Activated naive CD4-positive, alpha-beta T cell treated with Interleukin-2 at 50 U/mL for 16 hours (primary cell): ENCODE measurements at regions not wholly inside any gene's neighbourhood (a gene's known extent, or its start where the extent isn't known, plus 50 kb on each side); places are given as distances from the start of the nearest gene placed in this dataset.
"Not testable (repeated sequence)": the region's sequence is repeated elsewhere in the genome, so short reads cannot be mapped to it uniquely, and the experiment has no call there.

ENCODE experiments used
- DNase-seq: peaks from one replicate; pipeline ENCODE4 v3.0.0-alpha.2; 2020

DNA sequence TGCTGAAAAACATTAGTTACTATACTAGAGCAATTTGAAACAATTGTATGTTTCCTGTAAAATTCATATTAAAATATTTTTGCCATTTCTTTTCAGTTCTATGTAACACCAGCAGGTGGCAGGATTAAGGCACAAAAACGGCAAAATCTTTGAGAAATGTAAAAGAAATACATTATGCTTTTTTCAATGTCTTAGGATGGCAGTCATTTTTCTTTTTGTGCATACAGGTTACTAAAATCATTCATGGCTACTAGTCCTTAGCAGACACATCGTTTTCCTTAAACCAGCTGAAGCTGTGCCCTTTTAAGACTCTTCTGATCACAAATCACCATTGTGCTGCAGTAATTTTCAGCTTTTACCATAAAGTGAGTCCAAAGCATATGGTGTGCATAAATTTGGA is 800.7 kb upstream of the SLITRK5 start:
- DNase-seq: no peak

DNA sequence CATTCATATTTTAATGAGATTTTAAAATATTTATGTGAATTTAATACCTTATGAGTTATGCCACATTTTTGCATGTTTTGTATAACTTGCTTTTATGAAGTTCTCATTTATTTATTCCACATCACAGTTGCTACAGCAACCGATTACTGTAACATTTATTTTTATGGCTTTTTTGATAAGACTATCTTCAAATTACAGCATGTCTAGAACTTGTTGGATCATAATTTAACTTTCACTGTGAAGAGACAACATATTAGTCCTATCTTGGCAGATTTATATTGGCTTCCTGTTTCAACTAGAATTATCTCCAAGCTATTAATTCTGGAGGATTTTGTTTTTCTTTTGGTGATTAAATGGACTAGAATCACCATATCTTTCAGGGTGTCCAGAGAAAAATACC is 793.7 kb upstream of the SLITRK5 start:
- no peak for DNase-seq

DNA sequence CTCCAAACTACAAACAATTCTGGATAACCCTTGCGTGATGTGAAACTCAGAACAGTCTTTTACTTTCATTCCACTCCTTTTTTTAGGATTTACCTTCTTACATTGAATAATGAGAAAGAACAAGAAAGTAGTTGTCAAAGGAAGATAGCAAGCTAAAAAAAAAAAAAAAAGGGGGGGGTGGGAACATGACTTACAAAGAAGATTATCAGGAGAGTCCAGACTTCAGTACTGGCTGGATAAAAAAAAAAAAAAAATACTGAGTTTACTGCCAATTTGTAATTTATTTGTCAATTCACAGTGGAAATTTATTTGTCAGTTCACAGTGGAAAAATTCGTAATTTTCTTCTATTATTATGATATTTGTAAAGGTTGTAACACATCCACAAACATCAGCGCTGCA is 792.4 kb upstream of the SLITRK5 start:
- no peak for DNase-seq

DNA sequence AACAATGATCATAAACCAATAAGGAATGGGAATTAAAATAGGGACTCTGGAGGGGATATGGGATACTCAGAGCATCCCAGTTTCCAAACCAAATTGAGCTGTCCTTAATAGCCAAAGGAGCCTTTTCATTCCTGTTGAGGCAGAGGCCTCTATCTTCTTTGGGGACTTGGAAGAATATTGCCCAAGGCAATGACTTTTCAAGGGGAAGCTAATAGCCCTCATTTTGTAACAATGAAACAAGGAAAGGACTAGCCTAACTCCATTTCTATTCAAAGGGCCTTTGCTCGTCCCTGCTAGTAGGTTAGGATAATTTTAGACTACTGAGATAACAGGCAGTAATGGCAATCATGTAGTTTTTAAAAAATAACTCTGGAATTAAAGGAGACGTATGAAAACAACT is 789.8 kb upstream of the SLITRK5 start:
- DNase-seq: no peak

- DNase-seq: no peak
Observed at GRCh38 chr13:86882107-86882506, 789.1 kb upstream of the SLITRK5 start.

DNA sequence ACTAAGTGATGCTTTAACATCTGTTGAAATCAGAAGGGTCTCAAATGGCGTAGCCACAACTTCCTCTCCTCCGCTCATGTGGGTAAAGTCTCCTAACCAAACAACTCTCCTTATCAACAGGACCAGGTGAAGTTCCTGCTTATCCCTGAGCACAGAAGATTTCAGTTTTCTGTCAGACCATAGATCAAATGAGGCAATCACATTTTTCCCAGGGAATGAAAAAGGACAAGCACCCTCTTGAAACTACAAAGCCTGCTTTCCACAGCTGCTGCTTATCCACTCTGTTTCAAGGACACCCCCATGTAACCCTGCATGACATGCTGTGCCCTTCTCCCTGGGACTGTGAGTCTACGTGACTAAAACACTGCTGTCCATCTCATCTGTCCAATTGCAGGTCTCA is 788.3 kb upstream of the SLITRK5 start:
- no peak for DNase-seq

DNA sequence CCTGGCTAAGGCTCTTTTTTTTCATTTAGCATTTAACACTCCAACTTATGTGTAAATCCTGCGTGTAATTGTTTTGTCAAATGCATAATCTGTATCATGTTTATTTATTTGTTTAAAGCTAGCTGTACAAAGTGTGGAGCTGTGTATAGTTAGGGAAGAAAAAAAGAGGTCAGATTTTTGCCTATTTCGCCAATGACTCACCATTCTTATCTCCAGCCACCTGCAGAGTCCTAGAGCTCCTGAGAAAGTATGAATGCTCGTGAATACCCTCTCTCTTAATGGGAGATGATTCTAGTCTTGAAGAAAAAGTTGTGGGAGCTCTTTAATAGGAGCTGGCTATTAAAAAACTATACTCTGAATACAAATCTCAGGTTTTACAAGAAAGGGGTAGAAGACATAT is 778.8 kb upstream of the SLITRK5 start:
- no peak for DNase-seq

DNA sequence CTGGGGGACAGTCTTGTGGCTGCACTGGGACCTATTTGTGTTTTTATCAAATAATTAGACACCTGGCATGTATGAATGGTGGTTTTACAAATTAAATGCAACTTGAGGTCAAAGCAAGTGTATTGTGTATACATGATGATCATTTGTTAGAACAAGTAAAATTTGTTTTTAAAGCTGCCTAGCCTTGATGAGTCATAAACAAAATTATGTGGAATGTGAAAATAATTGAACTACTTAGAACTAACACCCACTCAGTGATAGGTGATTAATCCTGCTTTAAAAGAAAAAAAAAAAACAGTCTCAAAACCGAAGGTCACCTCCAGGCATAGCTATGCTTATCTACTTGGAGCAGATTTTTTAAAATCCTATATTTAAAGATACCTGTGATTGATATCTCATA is 770.3 kb upstream of the SLITRK5 start:
- DNase-seq: no peak

- DNase-seq: no peak
Observed at GRCh38 chr13:86906127-86906874, 764.9 kb upstream of the SLITRK5 start.

DNA sequence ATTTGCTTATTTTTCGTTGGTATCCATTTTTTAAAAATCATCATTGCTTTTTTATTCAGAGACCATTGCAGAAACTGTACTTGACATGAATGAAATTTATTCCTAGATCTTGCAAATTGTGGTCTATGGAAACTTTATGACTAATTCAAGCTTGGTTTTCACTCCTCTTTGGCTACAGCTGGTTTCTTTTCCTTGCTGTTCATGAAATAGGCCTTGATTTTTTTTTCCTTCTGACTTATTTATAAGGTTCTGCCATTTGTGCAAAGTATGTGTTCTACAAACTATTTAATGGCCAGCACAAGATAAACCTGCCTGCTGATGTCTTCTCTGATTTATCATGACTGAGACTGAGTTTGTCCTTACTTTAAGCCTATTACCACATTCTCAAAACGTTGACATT is 764.0 kb upstream of the SLITRK5 start:
- no peak for DNase-seq

DNA sequence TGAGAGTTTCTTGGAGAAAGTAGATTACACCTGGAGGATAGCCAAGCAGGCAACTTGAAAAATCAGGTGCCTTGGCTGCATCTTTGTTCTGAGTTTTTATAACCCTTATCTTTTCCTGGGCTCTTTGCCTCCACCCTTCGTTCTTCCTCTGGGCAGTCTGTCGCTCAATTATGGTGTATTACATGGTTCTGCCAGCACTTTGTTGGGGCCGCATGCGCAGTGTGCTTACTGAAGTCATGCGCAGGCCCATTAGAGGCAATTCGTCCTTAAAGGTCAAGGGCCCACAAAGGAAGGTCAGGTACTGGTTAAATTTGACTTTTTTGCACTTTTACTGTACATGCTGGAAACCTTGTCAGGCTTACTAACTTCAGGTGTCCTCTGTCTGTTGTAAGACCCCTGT is 761.9 kb upstream of the SLITRK5 start:
- no peak for DNase-seq

GRCh38 chr13:86914757-86915156 is 756.4 kb upstream of the SLITRK5 start:
- DNase-seq: no peak

DNA sequence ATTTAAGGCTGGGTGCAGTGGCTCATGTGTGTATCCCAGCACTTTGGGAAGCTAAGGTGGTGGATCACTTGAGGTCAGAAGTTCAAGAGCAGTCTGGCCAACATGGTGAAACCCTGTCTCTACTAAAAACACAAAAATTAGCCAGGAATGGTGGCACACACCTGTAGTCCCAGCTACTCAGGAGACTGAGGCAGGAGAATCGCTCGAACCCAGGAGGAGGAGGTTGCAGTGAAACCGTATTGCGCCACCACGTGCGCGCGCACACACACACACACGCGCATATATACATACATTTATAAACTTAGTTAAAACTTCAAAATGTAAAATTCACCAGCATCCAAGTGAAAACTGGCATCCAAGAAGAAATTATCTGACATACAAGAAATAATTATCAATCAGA is 753.7 kb upstream of the SLITRK5 start:
- not testable (repeated sequence) for DNase-seq

DNA sequence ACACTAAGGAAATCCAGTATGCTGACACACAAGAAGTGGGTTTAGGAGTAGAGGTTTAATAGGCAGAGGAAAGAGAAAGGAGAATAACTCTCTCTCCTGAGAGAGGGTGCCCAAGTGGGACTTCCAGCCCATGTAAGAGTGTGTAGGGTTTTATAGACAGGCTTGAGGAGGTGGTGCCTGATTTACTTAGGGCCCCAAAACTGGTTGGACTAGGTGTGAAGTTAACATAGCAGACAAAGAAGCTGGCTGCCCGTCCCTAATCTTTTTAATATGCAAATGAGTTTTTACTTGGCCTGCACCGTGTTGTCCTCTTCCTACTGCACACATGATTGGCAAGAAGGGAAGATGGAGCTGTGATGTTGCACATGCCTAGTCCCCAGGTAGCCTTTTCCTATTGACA is 752.5 kb upstream of the SLITRK5 start:
- no peak for DNase-seq

DNA sequence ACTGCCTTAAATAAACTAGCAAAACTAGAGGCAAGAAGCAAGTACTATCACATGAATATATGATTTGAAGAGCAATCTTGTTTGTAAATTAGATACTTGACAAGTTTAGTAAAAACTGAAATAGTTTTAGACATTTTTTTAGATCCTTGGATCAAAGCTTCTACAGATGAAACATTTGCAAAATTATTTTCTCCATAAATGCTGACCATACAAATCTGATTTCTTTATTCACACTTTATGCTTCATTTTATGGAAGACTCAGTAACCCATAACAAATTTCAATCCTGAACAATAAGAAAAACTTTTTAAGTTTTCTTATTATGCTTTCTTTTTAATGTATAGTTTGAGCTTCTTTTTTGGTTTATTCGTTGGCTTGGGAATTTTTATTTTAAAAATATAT is 750.2 kb upstream of the SLITRK5 start:
- DNase-seq: no peak

GRCh38 chr13:86922936-86923335 is 748.2 kb upstream of the SLITRK5 start:
- no peak for DNase-seq

DNA sequence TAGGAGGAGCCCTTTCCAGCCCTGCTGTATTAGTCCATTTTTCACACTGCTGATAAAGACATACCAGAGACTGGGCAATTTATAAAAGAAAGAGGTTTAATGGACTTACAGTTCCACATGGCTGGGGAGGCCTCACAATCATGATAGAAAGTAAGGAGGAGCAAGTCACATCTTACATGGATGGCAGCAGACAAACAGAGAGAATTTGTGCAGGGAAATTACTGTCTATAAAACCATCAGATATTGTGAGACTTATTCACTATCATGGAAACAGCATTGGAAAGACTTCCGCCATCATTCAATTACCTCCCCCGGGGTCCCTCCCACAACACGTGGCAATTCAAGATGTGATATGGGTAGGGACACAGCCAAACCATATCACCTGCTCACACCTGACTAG is 744.3 kb upstream of the SLITRK5 start:
- DNase-seq: not testable (repeated sequence)

DNA sequence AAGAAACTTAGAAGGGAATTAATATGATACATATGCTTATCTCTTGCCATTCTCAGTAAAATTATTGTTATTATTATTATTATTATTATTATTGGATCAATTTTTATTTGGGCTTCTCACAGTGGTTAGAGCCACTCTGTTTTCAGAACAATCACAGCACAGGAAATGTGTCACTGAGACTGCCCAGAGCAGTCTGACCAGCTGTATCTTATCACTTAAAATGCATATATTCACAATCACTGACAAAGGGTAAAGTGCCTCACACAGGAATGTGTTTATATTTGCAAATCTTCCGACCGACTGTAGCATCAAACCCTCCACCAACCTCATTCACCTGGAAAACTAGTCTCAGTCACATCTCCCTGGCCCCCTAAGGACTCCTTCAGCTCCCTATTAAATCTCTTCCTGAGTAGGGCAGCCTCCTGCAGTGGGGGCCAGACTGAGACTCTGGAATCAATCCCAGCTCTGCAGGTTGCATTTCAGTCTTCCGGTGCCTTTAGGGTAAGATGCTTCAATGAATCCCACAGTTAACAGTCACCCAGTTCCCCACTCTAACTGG is 738.3 kb upstream of the SLITRK5 start:
- DNase-seq: no peak

GRCh38 chr13:86933676-86934075 is 737.5 kb upstream of the SLITRK5 start:
- DNase-seq: no peak

DNA sequence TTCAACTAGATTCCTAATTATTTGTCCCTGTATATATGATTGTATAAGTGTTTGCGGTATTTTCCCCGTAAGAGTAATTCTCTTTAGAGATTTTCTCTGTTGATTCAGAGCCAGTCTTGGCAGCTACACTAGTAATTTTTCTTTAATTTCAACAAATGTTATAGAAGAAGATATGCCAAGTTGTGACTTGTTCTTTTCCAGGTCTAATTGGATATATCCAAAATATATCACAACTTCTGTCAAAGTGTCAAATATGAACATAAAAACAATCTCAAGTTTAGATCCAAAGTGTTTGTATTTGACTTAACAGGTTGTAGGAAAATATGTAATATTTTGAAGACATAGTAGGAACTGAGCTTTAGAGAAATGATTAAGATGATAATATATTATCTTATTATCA is 733.9 kb upstream of the SLITRK5 start:
- no peak for DNase-seq

GRCh38 chr13:86945584-86945983 is 725.6 kb upstream of the SLITRK5 start:
- DNase-seq: no peak

- DNase-seq: no peak
Observed at GRCh38 chr13:86946734-86947133, 724.4 kb upstream of the SLITRK5 start.

DNA sequence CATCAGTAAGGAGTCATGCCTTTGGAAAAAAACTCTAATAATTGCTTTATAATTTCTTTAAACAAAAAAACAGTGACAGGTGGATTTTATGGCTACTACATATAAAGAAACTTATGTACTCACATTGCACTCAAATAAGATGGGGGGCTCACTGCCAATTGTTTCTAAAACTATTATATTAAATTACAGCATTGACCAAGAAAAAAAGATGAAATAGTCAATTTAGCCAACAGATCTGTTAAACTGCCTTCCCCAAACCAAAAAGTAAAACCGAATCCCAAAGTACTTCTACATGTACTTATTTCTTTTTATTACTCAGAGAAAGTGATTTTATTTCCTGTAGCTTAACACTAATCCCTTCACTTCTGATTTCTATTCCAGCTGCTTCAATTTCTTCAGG is 716.8 kb upstream of the SLITRK5 start:
- no peak for DNase-seq

DNA sequence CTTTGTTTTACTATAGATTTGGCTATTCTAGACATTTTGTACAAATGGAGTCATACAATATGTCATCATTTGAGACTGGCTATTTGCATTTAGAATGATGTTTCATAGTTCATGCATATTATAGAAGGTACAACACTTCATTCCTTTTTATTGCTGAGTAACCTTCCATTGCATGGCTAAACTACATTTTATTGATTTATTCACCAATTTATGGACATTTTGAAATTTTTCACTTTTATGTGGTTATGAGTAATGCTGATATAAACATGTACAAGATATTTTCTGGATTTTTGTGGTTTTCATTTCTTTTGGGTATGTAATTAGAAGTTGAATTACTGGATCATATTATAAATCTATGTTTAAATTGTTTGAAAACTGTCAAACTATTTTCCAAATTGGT is 710.3 kb upstream of the SLITRK5 start:
- no peak for DNase-seq
